ENCODE measurements at regions not wholly inside any gene's neighbourhood (a gene's known extent, or its start where the extent isn't known, plus 50 kb on each side); places are given as distances from the start of the nearest gene placed in this dataset.

- DNase-seq, result no peak
Observed at GRCh38 chr6:147621263-147621662, 112.8 kb downstream of the SAMD5 start.

- DNase-seq, result no peak
Observed at GRCh38 chr6:147621961-147622360, 113.5 kb downstream of the SAMD5 start.

DNA sequence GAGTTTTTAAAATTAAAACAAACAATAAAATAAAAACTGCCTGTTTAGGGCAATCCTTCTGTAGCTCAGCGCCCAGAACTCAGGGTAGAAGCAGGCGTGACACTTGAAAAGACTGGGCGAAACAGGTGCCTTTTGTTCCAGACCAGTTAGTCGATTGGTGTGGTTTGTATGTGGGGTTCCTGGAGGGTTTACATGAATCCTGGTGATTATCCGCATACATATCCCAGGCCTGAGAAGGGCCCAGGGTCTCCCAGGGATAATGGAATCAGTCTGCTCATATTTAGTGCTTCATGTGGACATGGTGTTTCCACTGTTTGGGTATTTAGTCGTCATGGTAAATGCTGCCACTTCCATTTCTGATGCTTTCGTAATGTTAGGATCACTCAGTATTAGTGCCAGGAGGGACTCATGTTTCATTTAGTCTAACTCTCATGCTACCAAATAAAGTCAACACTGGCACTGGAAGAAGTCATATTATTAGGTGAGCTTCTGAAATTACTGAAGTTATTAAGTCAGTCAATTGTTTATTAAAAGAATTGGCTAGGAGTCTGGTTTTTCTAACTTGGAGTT, 116.5 kb downstream of the SAMD5 start:
- DNase-seq, result no peak

DNA sequence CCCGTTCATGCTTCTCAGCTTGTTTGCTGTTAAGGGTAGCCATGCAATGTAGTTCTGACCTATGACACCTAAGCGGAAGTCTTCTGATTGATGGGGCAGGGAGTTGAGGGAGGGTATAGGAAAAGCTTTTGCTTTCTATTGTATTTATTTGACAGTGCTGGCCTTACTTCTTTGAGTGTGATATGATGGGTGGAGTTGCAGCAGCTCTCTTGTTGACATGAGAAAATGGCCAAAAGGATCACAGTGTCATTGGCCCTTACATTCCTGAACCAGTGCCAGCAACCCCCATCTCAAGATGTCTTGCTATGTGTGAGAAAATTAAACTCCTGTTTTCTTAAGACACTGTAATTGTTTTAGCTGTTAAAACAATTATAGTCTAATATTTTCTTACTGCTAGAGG, 117.5 kb downstream of the SAMD5 start:
- no peak for DNase-seq

DNA sequence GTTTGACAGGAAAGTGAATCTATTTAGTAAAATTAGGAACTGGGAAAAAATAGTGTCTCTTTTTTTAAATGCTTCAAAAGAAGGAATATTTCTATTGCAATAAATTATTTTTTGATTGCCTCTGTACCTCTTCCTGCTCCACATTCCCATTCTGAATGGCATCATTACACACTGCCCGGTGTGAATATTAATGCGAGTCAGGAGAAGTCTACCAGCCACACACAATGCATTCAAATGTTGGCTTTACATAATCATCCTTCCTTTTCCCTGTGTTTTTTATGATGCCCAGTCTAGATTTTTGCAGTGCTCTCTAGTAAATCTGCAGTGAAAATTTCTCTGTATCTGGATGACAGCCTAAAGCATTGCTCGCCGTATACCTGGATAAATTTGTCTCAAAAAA, 118.9 kb downstream of the SAMD5 start:
- DNase-seq, result no peak

DNA sequence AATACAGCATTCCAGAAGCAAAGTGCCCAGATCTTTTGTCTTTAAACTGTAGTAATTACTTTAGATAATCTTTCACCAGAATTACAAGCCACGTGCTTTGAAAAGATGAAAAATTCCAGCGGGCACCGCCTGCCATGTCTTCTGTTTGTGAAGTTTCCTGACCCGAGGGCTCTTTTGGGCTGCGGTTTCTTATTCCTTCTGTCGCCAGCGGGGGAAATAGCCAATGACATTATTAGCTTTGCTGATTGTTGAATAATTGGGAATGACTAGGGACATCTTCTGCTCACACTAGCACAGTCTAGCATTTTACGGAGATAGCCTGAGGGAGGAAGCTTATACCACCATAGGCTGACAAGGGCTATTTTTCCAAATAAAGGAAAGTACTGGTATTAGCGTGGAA, 124.7 kb downstream of the SAMD5 start:
- no peak for DNase-seq

DNA sequence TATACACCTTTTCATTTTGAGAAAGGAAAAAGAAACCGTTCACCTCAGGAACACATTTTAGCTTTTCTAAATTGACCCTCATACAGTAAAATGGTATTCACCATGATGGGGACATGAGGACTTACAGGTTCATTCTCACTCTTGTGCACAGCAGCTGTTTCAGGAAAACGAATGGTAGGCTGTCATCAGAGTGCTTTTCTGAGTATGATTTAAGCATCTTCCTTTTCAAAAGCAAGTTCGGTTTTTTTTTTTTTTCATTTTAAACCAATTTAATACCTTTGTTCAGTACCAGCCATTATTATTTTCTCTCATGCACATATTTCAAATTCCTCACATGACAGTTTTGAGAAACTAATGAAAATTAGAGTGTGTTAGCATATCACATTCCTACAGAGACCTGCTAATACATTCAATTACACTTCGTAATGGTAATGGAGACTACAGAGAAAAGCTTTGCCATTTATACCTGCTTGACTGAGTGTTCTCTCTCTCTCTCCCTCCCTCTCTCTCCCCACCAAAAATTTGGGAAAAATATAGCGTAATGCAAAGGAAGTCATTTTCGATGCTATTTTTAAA, 129.2 kb downstream of the SAMD5 start:
- DNase-seq, result no peak

- no peak for DNase-seq
Observed at GRCh38 chr6:147639279-147639678, 130.8 kb downstream of the SAMD5 start.

DNA sequence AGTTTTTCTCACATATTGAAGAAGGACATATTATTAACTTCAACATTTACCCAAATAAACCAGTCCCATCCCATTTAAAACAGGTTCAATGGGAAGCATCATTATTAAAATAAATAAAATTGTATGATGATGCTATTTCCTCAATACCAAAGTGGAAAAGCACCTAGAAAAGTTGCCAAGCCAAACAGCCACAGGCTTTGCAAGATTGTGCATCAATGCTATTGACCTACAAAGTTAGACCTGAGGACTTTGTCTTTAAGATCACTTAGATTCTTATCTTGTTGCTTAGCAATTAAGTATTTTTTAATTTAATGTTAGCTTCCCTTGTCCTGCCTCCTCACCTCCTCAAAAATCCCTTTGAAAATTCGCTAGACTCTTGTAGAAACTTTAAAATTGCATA, 132.1 kb downstream of the SAMD5 start:
- DNase-seq, result no peak

DNA sequence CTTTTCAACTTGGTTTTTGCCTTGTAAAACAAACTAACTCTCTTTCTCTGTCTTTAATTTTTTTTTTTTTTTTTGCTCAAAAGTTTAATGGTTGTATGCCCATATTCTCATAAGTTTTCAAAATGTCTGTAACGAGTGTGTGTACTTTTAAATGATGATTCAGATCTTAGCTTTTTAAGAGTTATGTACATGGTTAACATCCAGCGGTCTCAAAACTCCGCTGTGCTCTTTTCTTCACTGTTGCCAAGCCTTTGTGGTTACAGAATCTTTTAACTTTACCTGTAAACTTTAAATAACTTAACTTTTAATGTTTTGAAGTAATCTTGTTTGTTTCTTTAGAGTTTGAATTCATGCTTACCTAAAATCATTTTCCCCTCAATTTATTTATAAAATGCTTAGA, 133.0 kb downstream of the SAMD5 start:
- DNase-seq, result no peak

- no peak for DNase-seq
Observed at GRCh38 chr6:147642458-147642857, 134.0 kb downstream of the SAMD5 start.

DNA sequence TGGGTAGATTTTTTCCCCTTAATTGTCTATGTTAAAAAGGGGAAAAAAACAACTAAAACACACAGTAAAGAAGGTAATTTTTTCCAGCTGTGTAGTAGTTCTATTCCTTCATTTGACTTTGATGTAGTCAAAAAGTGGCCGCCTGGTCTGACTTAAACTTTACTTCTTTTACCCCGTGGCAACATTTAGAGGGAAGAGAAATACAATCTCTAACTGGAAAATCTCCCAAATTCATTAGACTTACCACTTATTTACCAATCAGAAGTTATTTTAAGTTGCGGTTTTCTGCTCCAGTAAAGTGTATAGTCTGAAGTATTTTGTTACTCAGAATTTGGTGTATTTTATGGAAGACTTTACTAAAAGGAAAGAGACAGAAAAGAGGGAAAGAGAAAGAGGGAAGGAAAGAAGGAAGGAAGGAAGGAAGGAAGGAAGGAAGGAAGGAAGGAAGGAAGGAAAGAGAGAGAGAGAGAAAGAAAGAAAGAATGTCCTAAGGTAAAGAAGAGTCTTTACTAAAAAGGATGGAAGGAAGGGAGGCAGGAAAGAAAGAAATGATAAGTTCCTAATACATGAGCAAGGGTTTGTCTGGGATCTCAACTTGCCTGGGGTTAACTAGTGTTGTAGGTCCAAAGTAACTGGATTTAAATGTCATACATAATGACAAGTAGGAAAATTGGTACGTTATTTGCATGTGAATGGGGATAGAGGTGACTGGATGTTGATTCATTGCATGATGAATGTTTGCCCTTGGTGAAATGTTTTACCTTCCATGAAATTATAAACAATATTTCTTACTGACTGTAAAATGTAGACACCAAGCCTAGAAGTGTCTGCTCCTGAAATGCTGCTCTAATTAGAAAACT, 135.1 kb downstream of the SAMD5 start:
- no peak for DNase-seq

GRCh38 chr6:147648916-147649315, 140.4 kb downstream of the SAMD5 start:
- DNase-seq, result no peak

DNA sequence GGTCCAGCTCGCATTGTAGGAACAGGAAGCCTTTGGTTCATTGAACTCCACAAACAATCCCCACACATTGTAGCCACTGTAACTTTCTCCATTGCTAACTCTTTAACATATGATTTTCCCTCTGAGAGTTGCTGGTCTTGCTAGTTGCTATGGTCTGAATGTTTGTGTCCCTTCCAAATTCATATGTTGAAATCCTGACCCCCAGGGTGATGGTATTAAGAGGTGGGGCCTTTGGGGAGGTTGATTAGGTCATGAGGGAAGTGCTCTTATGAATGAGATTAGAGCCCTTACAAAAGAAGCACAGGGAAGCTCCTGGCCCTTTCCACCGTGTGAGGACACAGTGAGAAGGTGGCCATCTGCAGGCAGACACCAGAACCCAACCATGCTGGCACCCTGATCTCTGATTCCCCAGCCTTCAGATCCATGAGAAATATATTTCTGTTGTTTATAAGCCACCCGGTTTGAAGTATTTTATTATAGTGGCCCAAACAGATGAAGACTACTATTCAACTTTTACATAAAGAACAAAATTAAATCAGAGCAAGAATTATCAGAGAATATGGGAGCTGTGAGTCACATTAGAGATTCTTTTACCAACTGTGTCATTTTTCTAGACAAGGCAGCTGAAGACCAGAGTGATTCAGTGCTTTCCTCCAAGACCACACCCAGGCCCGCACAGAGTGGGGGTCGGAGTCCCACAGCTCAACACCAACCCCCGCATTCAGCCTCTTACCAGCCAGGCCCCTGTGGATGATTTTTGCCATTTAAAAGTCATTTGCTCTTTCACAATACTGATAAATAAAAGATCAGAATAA, 143.0 kb downstream of the SAMD5 start:
- peak; percentile 46 for DNase-seq

GRCh38 chr6:147653631-147654030, 145.1 kb downstream of the SAMD5 start:
- DNase-seq, result no peak

- no peak for DNase-seq
Observed at GRCh38 chr6:147654103-147654845, 145.8 kb downstream of the SAMD5 start.

DNA sequence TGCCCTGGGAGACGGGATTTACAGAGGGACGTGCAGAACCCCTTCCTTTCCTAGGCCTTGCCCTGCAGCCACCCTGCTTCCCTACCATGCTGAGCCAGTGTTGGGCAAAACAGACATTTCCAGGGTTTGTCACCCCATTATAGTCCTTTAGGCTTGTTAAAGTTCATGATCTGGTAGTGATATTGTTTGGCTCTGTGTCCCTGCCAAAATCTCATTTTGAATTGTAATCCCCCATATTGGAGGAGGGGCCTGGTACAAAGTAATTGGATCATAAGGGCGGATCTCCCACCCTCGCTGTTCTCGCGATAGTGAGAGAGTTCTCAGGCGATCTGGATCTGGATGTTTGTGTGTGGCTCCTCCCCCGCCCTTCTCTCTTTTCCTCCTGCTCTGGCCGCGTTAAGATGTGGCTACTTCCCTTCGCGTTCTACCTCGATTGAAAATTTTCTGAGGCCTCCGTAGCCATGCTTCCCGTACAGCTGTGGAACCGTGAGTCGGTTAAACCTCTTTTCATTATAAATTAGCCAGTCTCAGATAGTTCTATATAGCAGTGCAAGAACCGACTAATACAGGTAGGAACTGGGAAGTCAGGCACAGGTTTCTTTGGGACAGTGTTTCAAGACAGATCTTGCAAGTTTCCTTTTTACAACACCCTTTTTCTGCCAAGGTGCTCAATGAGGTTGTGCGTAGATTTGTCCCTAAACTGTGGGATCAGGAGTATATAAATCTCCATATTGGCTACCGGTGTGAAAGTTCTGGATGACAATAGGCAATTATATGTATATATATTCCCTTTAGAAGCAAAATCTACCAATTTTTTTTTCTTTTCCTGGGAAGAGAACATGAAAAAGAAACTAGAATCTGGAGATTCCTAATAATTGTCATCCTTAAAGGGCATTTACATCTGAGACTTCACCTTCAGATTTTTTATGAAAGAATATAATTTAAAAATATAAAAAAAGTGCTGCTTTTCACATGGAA, 152.1 kb downstream of the SAMD5 start:
- DNase-seq, result no peak

- no peak for DNase-seq
Observed at GRCh38 chr6:147662646-147663045, 154.2 kb downstream of the SAMD5 start.

GRCh38 chr6:147664092-147664491, 155.6 kb downstream of the SAMD5 start:
- no peak for DNase-seq

DNA sequence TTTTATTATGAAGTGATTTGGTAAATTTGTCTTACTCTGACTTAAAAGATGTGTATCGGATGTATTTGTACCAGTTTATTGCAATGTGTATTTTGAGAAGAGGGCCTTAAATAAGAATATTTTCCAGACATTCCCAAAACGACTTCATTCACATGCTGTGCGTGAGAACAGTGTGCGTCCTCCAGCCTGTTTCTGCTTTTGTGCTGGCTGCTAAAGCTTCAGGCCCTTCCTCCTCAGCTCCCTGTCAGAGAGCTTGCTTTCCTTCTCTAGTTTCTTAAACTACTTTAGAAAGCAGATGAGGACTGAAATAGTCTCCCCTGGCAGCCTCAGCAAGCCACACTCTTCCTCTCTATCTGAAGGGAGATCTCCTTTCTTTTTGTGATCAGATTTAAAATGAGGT, 157.8 kb downstream of the SAMD5 start:
- no peak for DNase-seq

DNA sequence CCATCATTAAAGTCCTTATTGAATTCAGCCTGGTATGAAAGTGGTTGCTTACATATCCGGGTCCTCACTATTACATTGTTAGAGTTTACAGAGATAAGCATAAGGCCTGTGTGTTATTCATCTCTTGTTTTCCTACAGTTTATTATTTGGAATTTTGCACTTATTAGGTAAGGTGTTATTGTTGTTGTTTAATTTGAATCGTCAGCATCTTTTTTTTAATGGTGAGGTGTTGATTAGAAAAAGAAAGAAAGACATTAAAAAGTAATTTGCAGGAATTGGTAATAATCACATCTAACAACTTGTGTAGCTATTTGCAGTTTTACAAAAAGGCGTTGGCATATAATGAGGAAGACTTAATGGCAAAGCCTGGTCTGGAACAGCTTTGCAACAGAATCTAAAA, 158.6 kb downstream of the SAMD5 start:
- no peak for DNase-seq

DNA sequence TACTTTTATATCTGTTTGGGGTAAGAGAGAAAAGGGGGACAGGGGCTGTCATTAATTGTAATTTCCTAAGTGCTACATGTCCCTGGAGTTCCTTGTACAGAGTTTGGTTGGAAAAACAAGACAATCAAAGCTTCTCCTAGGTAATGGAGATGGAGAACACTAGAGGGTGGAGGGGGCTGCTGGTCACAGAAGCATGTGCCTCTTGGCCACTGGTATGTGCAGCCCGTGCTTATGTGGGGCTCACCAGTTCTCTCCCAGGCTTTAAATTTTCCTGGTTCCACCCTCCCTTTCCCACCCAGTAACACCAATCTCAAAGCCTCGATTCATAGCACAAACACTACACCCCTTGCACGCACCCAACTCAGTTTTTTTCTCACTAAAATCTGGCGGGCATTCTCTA, 165.6 kb downstream of the SAMD5 start:
- DNase-seq, result no peak

Measured in DMS53 (cell line).